Ramos (cell line): ENCODE measurements at regions not wholly inside any gene's neighbourhood (a gene's known extent, or its start where the extent isn't known, plus 50 kb on each side); places are given as distances from the start of the nearest gene placed in this dataset.
"Not testable (repeated sequence)": the region's sequence is repeated elsewhere in the genome, so short reads cannot be mapped to it uniquely, and the experiment has no call there.

Experiments
- in situ Hi-C: fragments of 300-500 bp; cut with MboI; formaldehyde crosslinking; loops from one replicate; pipeline ENCODE4 v1.14.3; 2022; ENCODE audit warnings: low sequenced_read_pairs; ENCODE audit not compliant: unreplicated experiment

GRCh38 chr19:13665125-13665905 is 99.0 kb upstream of the MRI1 start:
- in situ Hi-C loops = no loop called here

- in situ Hi-C loops = no loop called here
Measured at GRCh38 chr19:13652810-13653590, 111.3 kb upstream of the MRI1 start.

- in situ Hi-C loops = no loop called here
Measured at GRCh38 chr19:13646758-13647157, 117.6 kb upstream of the MRI1 start.

- in situ Hi-C loops = no loop called here
Measured at GRCh38 chr19:13644645-13645044, 119.7 kb upstream of the MRI1 start.

- in situ Hi-C loops = no loop called here
Measured at GRCh38 chr19:13640611-13641010, 123.7 kb upstream of the MRI1 start.

- in situ Hi-C loops = no loop called here
Measured at GRCh38 chr19:13639342-13639929, 124.9 kb upstream of the MRI1 start.

GRCh38 chr19:13637664-13638063 is 126.7 kb upstream of the MRI1 start:
- in situ Hi-C loops = no loop called here

- in situ Hi-C loops = no loop called here
Measured at GRCh38 chr19:13634658-13635057, 128.4 kb upstream of the CACNA1A start.

- in situ Hi-C loops = no loop called here
Measured at GRCh38 chr19:13633522-13633922, 127.2 kb upstream of the CACNA1A start.

- in situ Hi-C loops = no loop called here
Measured at GRCh38 chr19:13633109-13633508, 126.8 kb upstream of the CACNA1A start.

GRCh38 chr19:13632164-13632563 is 125.9 kb upstream of the CACNA1A start:
- in situ Hi-C loops = not testable (repeated sequence)

GRCh38 chr19:13629687-13630357 is 123.5 kb upstream of the CACNA1A start:
- in situ Hi-C loops = no loop called here

- in situ Hi-C loops = no loop called here
Measured at GRCh38 chr19:13627531-13627930, 121.3 kb upstream of the CACNA1A start.

- in situ Hi-C loops = loop anchor here (25.0 kb wide), 1 partner anchor 438 kb away; the partner anchor contains the start of genes MISP3 and PALM3
Measured at GRCh38 chr19:13623716-13624710, 117.7 kb upstream of the CACNA1A start.

GRCh38 chr19:13622766-13623715 is 116.8 kb upstream of the CACNA1A start:
- in situ Hi-C loops = loop anchor here (25.0 kb wide), 1 partner anchor 439 kb away; the partner anchor contains the start of genes MISP3 and PALM3

GRCh38 chr19:13621413-13621812 is 115.1 kb upstream of the CACNA1A start:
- in situ Hi-C loops = loop anchor here (25.0 kb wide), 1 partner anchor 441 kb away; the partner anchor contains the start of genes MISP3 and PALM3

GRCh38 chr19:13619203-13619632 is 112.9 kb upstream of the CACNA1A start:
- in situ Hi-C loops = loop anchor here (25.0 kb wide), 1 partner anchor 443 kb away; the partner anchor contains the start of genes MISP3 and PALM3

- in situ Hi-C loops = loop anchor here (25.0 kb wide), 1 partner anchor 446 kb away; the partner anchor contains the start of genes MISP3 and PALM3
Measured at GRCh38 chr19:13615890-13616289, 109.6 kb upstream of the CACNA1A start.
